Gastrocnemius medialis (tissue), 4 donors: ENCODE measurements at regions not wholly inside any gene's neighbourhood (a gene's known extent, or its start where the extent isn't known, plus 50 kb on each side); places are given as distances from the start of the nearest gene placed in this dataset.

Source experiments
- CTCF ChIP-seq, 5 experiments: fragments of 450-650 bp in 3 of 5; fragments of 200-600 bp in 2 of 5; sonication (generic) in 2 of 5; IDR thresholded peaks in 4 of 5; conservative IDR thresholded peaks in 1 of 5; 1 replicate in 4 of 5; 2 replicates in 1 of 5; pipeline ENCODE4 v1.5.1; 2016 to 2019; ENCODE audit warnings: antibody characterized with exemption in 5 of 5, mild to moderate bottlenecking in 3 of 5, moderate library complexity in 3 of 5
- POLR2A ChIP-seq, 2 donors: fragments of 450-650 bp; IDR thresholded peaks; one replicate each; pipeline ENCODE4 v1.6.1; 2017; ENCODE audit warnings: antibody characterized with exemption in 2 of 2, mild to moderate bottlenecking in 2 of 2, moderate library complexity in 2 of 2

DNA sequence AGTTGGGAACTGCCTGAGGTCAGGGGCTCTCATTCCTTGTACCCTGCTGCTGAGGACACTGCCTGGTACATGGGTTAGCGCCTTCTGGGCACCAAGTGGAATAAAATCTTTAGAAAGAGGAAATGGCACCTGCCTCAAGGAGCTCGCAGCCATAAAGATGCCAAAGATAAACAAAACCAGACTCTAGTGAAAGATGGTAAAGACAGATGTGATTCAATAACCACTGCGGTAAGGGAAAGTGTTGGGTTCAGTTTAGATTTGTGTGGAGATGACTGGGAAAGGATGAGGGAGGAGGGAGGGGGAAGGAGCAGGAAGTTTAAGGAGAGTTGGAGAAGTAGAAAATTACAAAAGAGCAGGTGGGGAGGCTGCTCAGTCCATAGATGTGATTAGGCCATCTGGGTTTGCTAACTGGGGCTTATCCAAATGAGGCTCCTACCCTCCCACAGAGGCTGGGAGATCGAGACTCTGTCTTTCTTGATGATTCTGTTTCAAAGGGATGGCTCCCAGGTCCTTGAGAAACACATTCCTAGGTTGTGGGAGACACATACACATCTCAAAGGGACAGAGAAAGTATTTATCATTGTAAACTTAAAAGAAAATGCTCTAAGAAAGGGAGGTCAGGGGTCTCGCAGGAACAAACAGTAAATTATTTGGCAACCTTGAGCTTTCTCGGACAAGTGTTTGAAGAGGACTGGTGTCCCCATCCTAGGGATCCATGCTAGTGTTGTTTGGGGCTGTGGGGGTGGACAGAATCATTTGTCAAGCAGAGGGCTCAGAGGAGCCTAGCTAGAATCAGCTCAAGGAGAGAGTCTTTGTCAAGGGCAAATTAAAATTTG, 65.7 kb upstream of the MORC3 start:
- no peak for TF ChIP-seq CTCF (IDR thresholded peaks at IDR 0.05 in 4 of 5, conservative IDR thresholded peaks at IDR 0.05 in 1 of 5)
- no peak for TF ChIP-seq POLR2A (IDR thresholded peaks at IDR 0.05)
